ENCODE measurements at regions not wholly inside any gene's neighbourhood (a gene's known extent, or its start where the extent isn't known, plus 50 kb on each side); places are given as distances from the start of the nearest gene placed in this dataset.
"Not testable (repeated sequence)": the region's sequence is repeated elsewhere in the genome, so short reads cannot be mapped to it uniquely, and the experiment has no call there.

- in situ Hi-C loops (cut with HindIII; ENCODE audit: low sequenced_read_pairs) = not testable (repeated sequence)
Observed at GRCh38 chr12:33194389-33194788, 245.2 kb downstream of the SYT10 start.

GRCh38 chr12:33192226-33192625, 247.4 kb downstream of the SYT10 start:
- in situ Hi-C loops (cut with HindIII; ENCODE audit: low sequenced_read_pairs) = no loop called here

- in situ Hi-C loops (cut with HindIII; ENCODE audit: low sequenced_read_pairs) = no loop called here
Observed at GRCh38 chr12:33187409-33187808, 252.2 kb downstream of the SYT10 start.

DNA sequence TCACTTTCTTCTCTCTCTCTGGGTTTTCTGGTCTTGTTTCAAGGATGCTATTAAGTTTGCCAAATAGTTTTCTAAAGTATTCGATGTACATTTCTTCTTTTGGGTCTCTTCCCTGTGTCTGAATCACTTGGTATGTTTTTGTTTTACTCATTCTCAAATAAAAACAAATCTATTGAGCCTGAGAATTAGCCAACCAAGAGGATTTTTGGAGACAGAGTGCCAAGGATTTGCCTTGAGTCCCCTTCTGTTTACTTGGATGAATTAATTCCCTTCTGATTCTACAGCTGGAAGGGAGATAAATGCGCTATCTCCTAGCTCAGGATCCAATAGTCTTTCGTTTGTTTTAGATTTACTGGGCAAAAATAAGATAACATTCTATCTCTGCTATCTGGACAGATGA, 255.5 kb downstream of the SYT10 start:
- in situ Hi-C loops (cut with HindIII; ENCODE audit: low sequenced_read_pairs) = no loop called here

GRCh38 chr12:33182485-33182884, 257.1 kb downstream of the SYT10 start:
- in situ Hi-C loops (cut with HindIII; ENCODE audit: low sequenced_read_pairs) = no loop called here

DNA sequence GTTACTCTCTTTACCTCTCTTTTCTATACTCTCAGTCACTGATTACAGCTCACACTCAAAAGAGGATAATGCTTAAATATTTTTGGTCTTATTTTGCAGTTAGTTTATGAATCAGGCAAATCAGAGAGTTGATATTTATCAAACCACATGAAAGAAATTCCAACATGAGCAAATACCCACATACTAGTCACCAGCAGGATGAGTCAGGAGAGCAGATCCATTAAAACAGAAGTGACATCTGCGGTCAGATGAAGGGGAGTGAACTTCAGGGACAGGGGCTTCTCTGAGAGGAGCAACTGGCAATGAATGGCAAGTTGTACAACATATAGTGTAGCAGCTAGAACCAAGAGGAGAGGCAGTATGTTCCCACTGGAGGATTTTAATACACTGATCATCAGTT, 258.7 kb downstream of the SYT10 start:
- in situ Hi-C loops (cut with HindIII; ENCODE audit: low sequenced_read_pairs) = no loop called here

DNA sequence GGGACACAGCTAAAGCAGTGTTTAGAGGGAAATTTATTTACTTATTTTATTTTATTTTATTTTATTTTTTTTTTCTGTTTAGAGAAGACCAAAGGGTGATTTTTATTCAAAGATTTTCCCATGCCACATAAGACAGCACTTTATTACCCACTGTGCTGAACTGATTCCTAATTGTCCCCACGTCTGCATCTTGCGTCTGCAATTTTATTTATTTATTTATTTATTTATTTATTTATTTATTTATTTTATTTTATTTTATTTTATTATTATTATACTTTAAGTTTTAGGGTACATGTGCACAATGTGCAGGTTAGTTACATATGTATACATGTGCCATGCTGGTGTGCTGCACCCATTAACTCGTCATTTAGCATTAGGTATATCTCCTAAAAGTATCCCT, 269.7 kb upstream of the PKP2 start:
- in situ Hi-C loops (cut with HindIII; ENCODE audit: low sequenced_read_pairs) = not testable (repeated sequence)

DNA sequence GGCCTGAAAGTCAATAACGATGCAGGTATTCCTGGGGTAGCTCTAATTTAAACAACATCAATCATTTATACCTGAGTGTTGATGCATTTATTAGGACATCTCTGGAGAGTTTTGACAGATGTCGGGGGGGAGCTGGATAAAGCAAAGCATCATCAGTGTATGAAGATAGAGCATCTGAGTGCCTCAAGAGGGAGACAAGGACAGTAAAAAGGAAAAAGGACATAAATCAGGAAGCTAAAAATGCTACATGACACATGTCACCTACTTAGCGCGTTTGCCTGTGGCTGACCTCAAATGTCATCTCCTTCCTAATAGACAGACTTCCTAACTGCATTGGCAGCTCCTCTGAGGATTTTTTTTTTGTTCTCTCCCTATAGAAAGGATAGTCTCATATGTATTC, 259.5 kb upstream of the PKP2 start:
- in situ Hi-C loops (cut with HindIII; ENCODE audit: low sequenced_read_pairs) = no loop called here

- in situ Hi-C loops (cut with HindIII; ENCODE audit: low sequenced_read_pairs) = not testable (repeated sequence)
Observed at GRCh38 chr12:33147292-33147691, 250.7 kb upstream of the PKP2 start.

GRCh38 chr12:33129500-33129899, 232.9 kb upstream of the PKP2 start:
- in situ Hi-C loops (cut with HindIII; ENCODE audit: low sequenced_read_pairs) = no loop called here

DNA sequence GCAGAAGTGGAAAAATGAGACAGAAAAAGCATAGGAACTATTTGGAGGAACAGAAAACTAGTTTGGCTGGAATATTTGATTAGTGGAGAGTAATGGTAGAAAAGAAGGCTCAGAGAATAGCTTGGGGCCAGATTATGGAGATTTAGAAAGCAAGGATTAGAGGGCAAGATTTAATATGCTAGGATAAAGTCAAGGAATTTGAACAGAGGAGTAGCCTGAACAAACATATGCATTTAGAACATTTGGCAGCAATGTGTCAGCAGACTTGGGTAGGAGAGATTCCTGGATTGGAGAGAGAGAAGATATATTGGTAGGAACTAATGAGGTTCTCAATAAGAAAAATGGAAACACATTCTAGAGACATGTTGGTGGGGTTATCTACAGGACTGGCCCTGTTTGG, 229.2 kb upstream of the PKP2 start:
- in situ Hi-C loops (cut with HindIII; ENCODE audit: low sequenced_read_pairs) = no loop called here

GRCh38 chr12:33116284-33116683, 219.7 kb upstream of the PKP2 start:
- in situ Hi-C loops (cut with HindIII; ENCODE audit: low sequenced_read_pairs) = no loop called here

DNA sequence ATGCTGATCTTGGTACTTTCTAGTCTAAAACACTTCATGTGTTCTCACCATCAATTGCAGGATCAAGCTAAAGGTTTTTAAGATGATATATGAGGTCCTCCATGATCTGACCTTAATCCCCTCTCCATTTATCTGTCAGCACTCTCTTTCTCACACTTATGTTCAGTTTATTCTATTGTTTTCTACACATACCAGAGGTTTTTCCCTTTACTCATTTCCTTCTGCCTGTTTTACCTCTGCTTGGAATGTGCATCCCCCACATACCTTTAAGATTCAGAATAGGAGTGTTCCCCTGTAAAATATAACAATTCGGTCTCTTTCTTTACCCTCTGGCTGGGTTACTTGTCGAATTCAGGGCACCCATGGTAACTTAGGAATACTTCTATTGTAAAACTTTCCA, 219.1 kb upstream of the PKP2 start:
- in situ Hi-C loops (cut with HindIII; ENCODE audit: low sequenced_read_pairs) = no loop called here

- in situ Hi-C loops (cut with HindIII; ENCODE audit: low sequenced_read_pairs) = no loop called here
Observed at GRCh38 chr12:33111850-33112249, 215.3 kb upstream of the PKP2 start.

DNA sequence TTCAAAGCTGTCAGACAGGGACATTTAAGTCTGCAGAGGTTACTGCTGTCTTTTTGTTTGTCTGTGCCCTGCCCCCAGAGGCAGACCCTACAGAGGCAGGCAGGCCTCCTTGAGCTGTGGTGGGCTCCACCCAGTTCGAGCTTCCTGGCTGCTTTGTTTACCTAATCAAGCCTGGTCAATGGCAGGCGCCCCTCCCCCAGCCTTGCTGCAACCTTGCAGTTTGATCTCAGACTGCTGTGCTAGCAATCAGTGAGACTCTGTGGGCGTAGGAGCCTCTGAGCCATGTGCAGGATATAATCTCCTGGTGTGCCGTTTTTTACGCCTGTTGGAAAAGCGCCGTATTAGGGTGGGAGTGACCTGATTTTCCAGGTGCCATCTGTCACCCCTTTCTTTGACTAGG, 211.2 kb upstream of the PKP2 start:
- in situ Hi-C loops (cut with HindIII; ENCODE audit: low sequenced_read_pairs) = not testable (repeated sequence)

GRCh38 chr12:33093534-33093933, 197.0 kb upstream of the PKP2 start:
- in situ Hi-C loops (cut with HindIII; ENCODE audit: low sequenced_read_pairs) = no loop called here

GRCh38 chr12:33087876-33088275, 191.3 kb upstream of the PKP2 start:
- in situ Hi-C loops (cut with HindIII; ENCODE audit: low sequenced_read_pairs) = not testable (repeated sequence)

DNA sequence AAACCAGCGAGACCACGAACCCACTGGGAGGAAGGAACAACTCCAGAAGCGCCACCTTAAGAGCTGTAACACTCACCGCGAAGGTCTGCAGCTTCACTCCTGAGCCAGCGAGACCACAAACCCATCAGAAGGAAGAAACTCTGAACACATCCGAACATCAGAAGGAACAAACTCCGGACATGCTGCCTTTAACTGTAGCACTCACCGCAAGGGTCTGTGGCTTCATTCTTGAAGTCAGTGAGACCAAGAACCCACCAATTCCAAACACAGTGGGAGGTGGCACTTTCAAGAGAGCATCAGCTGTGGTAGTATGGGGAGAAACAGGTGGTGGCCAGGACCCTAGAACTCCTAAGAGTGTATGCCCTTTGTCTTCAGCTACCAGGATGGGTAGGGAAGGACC, 179.8 kb upstream of the PKP2 start:
- in situ Hi-C loops (cut with HindIII; ENCODE audit: low sequenced_read_pairs) = not testable (repeated sequence)

DNA sequence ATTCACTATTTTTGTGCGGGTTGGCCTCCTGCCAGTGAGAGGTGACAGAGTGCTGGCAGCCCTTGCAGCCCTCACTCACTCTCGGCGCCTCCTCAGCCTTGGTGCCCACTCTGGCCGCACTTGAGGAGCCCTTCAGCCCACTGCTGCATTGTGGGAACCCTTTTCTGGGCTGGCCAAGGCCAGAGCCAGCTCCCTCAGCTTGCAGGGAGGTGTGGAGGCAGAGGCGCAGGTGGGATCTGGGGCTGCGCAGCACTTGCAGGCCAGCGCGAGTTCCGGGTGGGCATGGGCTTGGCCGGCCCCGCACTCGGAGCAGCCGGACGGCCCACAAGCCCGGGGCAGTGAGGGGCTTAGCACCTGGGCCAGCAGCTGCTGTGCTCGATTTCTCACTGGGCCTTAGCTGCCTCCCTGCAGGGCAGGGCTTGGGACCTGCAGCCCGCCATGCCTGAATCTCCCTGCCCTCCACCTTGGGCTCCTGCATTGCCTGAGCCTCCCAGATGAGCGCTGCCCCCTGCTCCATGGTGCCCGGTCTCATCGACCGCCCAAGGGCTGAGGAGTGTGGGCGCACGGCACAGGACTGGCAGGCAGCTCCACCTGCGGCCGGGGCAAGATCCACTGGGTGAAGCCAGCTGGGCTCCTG, 178.7 kb upstream of the PKP2 start:
- in situ Hi-C loops (cut with HindIII; ENCODE audit: low sequenced_read_pairs) = not testable (repeated sequence)

DNA sequence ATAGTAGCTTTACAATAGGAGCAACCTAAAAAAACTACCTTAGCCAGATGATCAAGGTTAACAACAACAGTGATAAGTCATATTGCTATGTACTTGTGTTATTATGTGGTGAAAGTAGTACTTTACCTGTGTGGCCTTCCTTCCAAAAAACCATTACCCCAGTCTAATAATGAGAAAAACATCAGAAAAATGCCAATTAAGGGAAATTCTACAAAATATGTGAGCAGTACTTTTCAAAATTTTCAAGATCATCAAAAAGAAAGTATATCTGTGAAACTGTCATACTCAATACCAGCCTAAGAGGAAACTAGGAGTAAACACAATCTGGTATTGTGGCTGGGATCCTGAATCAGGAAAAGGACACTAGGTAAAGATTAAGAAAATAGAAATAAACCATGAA, 165.3 kb upstream of the PKP2 start:
- in situ Hi-C loops (cut with HindIII; ENCODE audit: low sequenced_read_pairs) = no loop called here

- in situ Hi-C loops (cut with HindIII; ENCODE audit: low sequenced_read_pairs) = no loop called here
Observed at GRCh38 chr12:33054371-33054770, 157.8 kb upstream of the PKP2 start.

GRCh38 chr12:33052141-33053051, 155.8 kb upstream of the PKP2 start:
- in situ Hi-C loops (cut with HindIII; ENCODE audit: low sequenced_read_pairs) = no loop called here

Measured in DLD1 (cell line).